Left renal pelvis (tissue), 4 donors: ENCODE measurements at regions not wholly inside any gene's neighbourhood (a gene's known extent, or its start where the extent isn't known, plus 50 kb on each side); places are given as distances from the start of the nearest gene placed in this dataset.
"Not testable (repeated sequence)": the region's sequence is repeated elsewhere in the genome, so short reads cannot be mapped to it uniquely, and the experiment has no call there.

Experiments
- DNase-seq, 4 donors: peaks; one replicate each; pipeline ENCODE4 v3.0.0-alpha.2; 2013; ENCODE audit warnings: low read depth in 4 of 4, low spot score in 3 of 4

DNA sequence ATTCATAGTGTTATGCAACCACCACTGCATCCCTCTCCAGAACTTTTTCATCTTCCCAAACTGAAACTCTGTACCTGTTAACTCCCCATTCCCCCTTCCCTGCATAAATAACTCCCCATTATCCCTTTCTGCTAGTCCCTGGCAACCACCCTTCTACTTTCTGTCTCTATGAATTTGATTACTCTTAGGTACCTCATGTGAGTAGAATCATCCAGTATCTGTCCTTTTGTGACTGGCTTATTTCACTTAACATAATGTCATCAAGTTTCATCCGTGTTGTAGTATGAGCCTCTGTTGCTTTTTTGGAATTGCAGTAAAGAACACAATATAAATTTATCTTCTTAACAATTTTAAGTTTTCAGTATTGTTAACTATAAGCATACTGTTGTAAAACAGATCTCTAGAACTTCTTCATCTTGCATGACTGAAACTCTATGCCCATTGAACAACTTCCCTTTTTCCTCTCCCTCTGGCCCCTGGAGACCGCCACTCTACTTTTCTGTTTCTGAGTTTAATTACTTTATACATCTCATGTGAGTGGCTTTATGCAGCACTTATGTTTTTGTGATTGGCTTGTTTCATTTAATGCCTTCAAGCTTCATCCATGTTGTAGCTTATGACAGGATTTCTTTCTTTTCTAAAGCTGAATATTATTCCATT lies 87.3 kb upstream of the ABCC4 start:
- no peak for DNase-seq

DNA sequence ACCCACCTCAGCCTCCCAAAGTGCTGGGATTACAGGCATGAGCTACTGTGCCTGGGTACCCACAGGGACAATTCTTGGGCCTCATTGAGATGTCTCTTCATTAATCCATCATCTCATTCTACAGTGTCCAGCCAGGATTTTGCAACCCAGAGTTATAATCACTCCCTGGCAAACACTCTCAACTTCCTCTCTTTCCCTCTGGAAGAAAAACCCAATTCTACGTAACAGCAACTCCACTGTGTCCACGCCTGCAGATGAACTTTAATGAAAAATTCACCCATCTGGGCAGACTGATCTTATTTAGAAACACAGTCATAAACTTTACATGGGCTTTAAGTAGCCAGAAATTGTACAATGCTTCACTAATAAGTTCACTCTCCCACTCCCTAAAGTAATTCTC lies 90.1 kb upstream of the ABCC4 start:
- no peak for DNase-seq

DNA sequence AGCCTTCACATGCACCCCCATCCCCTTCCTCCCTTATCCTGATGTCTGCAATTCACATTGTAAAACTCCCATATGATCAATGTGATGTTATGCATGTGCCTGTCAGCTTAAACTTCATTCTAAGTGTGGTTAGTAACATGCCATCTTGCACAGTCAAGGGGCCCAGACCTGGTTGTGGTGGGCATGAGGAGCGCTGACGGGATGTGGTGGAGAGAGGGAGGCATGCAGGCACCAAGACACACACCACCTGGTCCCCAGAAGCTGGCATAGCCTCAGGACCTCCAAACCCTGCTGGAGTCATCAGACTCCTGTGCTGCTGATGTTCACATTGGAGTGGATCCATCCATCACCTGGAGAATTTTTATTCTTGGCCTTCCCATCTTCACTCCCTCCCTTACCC lies 90.5 kb upstream of the ABCC4 start:
- no peak for DNase-seq

DNA sequence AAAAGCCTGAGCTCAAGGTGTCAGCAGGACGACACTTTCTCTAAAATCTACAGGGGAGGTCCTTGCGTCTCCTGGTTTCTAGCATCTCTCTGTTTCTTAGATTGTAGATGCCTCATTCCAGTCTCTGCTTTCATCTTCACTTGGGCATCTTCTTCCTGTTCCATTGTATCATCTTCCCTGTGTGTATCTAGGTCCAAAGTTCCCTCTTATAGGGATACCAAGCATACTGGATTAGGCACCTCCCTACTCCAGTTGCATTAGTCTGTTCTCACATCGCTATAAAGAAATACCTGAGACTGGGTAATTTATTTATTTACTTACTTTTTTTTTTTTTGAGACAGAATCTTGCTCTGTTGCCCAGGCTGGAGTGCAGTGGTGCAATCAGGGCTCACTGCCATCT lies 91.3 kb upstream of the ABCC4 start:
- no peak for DNase-seq

DNA sequence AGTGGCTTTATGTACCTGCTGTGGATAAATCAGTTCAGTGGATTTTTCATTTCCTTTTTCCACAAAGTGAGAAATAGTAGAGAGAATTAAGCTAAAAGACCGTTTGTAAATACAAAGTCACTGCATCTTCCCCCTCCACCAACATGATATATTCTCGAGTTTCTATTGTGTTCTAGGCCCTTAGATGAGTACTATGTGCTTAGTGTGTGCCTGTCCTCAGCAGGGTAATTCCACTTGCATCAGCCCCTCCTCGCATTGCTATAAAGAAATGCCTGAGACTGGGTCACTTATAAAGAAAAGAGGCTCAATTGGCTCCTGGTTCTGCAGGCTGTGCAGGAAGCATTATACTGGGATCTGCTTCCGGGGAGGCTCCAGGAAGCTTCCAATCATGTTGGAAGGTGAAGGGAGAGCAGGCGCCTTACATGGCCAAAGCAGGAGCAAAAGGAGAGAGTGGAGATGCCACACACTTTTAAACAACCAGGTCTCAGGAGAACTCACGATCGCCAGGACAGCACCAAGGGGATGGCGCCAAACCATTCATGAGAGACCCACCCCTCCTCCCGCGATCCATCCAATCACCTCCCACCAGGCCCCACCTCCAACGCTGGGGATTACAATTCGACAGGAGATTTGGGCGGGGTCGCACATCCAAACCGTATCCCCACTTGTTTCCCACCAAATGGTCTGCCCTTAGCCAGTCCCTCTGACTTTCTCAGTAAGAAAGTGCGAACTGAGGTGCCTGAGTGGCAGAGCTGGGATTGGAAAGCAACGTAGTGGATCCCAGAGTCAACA lies 102.3 kb upstream of the ABCC4 start:
- DNase-seq, result no peak

DNA sequence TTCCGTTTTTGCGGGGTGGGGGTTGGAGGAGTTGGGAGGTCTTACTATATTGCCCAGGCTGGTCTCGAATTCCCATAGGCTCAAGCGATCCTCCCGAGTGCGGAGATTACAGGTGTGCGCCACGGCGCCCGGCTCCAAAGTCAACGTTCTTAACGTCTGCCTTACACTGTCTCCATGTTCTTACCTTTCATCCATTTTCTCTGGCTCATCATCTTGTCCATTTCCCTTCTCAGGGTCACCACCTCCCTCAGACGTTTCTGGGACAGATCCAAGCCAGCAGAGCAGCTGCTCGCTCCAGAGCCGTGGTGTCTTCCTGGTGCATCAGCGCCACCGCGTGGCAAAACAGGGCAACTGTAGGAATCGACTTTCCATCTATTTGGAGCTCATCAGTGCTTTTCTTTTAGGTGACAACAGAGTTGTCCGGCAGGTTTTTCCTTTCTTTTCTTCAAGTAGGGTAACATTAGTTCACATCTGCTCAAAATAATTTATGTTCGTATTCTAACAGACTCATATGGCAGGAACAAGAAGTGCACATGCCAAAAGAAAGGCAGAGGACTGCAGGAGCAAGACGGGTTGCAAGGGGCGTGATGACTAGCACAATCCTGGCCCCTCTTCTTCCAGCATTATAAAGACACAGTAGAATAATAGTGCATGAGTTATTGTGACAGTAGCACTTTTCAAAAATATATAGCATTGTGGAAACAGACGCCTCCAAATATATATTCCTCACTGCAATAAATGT lies 103.1 kb upstream of the ABCC4 start:
- peak; percentile 60 to 68 (median 65) for DNase-seq

DNA sequence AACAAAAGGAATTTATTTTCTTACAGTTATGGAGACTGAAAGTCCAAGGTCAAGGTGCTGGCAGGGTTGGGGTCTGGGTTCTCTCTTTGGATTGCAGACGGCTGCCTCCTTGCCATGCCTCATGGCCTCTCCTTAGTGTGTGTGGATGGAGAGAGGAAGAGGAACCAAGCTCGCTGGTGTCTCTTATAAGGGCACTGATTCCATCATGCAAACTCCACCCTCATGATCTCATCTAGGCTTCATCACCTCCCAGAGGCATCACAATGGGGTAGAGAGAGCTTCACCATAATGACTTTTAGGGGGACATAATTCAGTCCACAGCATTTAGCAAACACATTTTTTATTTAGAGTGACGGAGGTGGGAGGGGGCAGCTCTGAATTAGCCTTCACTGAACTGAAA lies 104.9 kb upstream of the ABCC4 start:
- DNase-seq, result no peak

DNA sequence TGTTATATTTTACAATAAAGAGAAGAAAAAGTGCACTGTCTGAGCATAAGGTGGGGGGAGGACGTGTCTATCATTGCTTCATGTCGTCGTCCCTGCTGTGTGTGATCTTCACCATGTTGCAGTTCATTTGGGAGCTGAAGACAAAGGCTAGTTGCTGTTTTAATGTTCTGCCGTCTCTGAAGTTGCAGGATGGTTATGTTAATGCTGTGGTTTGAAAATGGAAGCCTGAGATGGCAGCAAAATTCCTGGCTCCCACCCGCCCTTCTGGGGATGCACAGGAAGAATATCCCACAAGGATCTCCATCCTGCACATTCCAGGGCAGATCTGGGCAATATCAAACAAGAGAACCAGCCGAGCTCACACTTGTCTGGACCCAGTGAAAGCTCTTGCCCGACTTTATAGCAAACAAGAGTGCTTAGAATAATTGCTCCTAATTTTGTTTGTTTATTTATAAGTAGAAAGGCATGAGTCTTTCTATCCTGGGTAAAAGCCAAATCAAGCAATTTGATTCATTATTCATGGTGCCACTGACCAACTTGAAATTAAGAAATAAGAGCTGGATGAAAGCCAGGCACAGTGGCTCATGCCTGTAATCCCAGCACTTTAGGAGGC lies 110.3 kb upstream of the ABCC4 start:
- no peak for DNase-seq

DNA sequence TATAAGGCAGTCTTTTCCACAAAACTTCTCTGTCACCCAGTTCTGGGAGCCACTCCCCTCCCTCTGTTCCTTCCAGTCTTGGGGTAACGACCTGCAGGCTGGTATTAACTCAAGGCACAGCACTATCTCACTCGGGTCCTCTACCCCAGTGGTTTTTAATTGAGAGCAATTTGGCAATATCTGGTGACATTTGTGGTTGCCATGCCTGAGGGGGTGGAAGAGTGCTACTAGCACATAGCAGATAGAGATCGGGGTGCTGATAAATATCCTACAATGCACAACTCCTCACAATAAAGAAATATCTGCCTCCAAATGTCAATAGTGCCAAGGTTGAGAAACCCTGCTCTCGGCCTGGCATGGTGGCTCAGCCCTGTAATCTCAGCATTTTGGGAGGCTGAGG lies 117.7 kb upstream of the ABCC4 start:
- DNase-seq, result no peak

DNA sequence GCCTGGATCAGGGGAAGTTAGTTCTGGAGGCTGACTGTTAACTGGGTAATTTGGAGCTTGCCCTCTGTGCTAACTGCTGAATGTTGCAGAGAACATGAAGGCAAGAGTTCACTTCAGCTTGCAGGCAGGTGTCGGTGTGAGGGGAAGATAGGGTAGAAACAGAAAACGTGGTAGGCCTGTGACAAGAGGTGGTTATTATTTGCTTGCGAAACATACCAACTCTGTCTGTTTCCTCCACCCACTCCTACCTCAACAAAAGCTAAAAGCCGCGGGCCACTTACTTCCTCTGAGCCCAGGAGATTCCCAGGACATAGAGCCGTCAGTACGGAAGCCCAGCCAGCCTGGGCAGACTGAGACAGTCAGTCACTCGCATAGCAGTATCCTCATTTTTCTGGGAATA lies 119.2 kb upstream of the ABCC4 start:
- DNase-seq, result no peak

DNA sequence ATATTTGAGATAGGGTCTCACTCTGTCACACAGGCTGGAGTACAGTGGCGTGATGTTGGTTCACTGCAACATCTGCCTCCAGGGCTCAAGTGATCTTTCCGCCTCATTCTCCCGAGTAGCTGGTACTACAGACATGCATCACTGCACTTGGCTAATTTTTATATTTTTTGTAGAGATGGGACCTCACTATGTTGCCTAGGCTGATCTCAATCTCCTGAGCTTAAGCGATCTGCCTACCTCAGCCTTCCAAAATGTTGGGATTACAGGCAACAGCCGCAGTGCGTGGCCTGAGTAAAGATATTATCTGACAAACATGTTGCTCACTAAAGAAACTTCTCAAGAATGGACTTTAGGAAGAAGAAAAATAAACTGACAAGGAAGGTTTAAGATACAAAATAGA lies 125.4 kb upstream of the ABCC4 start:
- no peak for DNase-seq

DNA sequence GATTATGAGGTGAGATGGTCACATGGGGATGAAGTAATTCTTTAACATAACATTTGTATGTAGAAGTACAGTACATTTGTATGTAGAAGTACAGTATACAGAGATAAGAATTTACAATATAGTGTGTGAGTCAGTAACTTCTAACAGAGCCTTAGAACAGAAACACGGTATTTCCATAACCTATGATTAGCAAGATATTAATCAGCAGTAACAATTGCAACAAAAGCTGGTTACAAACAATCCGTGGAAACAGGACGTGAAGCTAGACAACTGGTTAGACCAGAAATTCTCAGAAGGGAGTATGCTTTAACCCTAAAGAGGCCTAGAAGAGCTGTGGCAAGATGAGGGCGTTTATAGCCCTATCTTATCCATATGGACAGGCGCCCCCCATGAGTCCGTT lies 122.0 kb upstream of the CLDN10 start:
- DNase-seq, result not testable (repeated sequence)

DNA sequence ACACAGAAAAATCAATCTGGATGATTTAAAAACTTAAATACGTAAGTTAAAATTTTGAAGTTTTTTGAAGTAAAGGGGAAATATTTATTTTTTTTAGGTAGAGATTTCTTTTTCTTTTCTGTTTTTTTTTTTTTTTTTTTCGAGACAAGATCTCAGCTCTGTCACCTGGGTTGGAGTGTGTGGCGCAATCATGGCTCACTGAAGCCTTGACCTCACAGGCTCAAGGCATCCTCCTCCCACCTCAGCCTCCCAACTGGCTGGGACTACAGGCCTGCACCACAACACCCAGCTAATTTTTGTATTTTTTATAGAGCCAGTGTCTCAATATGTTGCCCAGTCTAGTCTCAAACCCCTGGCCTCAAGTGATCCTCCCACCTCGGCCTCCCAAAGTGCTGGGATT lies 120.4 kb upstream of the CLDN10 start:
- no peak for DNase-seq

DNA sequence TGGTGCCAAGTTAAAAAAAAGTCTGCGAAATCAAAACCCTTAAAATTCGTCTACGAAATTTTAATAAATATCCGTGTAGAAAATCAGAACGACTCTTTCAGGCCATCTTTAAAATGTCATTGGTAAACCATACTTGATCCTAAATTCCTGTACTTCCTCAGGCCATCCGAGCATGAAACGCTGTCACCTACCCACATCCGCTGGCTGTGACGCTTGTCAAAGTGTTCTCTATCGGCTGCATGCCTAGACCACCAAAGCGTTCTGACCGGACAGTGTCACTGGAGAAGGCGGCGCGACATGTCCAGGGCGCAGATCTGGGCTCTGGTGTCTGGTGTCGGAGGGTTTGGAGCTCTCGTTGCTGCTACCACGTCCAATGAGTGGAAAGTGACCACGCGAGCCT lies 119.0 kb upstream of the CLDN10 start:
- no peak for DNase-seq

DNA sequence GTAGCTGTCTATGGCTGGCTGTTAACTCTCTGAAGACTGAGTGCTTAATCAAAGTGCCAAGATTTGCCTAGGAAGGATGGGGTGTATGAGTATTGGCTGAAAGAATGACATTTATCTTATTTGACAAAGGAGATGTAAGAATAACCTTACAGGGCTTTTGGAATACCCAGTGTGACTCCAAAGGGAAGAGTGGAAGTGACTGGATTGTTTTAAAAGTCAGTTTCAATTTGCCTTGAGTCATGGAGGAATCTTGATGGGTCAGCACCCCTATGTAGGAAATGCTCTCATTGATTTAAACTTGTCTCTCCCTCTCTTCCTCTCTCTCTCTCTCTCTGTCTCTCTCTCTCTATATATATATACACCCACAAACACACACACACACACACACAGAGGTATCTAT lies 118.4 kb upstream of the CLDN10 start:
- no peak for DNase-seq

DNA sequence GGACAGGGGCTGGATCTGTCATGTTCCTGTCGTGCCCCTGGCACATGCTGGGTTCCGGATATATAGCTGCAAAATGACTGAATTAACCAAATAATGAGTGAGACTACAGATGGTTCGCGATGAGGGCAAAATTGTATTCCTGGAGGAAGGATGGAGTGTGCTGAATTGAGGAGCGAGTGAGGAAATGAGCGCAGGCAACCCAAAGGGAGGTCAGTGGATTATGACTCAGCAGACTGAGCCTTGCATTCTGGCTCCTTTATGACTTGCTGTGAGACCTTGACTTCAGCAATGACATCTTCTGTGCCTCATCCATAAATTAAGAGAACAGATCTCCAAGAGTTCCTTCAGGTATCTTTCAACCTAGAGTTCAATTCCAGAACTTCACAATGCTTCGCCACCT lies 115.0 kb upstream of the CLDN10 start:
- no peak for DNase-seq

DNA sequence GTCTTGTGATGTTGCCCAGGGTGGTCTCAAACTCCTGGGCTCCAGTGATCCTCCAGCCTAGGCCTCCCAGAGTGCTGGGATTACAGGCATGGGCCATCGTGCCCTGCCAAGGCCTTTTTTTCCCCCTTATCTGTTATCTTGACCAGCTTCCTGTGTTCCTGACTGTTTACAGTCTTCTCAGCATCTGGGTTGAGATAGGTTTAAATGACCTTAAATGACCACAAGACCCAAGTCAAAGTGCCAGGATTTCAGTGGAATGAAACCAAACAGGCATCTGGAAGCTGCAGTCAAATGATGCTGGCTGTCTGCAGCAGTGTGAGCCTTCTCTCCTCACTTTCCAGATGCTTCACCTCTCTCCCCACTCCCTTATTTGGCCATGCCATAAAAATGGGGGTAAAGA lies 114.2 kb upstream of the CLDN10 start:
- DNase-seq, result no peak

DNA sequence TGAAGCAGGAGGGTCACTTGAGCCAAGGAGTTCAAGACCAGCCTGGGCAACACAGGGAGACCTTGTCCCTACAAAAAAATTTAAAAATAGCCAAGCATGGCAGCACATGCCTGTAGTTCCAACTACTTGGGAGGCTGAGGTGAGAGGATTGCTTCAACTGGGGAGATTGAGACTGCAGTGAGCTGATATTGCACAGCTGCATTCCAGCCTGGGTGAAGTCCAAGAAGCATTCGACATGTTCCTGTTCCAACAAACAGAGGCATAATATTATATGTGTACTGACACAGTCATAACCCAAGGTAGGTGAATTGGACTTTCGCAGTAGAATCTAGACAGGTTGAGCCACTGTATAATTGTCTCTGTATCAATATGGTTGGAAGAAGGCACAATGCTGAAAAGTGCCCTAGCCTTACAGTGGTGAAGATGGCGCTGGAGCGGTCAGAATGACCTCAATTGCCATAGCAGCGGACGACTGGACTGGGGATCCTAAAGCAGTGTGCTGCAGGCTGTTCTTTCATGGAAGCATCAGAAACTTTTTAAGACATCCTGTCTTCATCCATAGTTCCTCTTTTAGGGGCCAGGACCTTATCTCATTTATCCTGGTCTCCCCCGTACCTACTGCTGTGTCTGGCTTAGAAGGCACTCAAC lies 112.0 kb upstream of the CLDN10 start:
- DNase-seq, result no peak

DNA sequence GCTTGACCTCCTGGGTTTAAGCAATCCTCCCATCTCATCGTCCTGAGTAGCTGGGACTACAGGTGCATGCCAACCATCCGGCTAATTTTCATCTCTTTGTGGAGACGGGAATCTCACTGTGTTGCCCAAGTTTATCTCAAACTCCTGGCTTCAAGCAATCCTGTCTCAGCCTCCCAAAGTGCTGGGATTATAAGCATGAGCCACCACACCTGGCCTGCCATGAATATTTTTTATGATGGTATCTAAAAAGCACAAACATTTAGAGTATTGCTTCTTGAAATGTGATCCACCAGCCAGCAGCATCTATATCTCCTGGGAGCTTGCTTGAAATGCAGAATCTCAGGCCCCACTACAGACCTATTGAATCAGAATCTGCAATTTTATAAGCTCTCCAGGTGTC lies 111.2 kb upstream of the CLDN10 start:
- no peak for DNase-seq

DNA sequence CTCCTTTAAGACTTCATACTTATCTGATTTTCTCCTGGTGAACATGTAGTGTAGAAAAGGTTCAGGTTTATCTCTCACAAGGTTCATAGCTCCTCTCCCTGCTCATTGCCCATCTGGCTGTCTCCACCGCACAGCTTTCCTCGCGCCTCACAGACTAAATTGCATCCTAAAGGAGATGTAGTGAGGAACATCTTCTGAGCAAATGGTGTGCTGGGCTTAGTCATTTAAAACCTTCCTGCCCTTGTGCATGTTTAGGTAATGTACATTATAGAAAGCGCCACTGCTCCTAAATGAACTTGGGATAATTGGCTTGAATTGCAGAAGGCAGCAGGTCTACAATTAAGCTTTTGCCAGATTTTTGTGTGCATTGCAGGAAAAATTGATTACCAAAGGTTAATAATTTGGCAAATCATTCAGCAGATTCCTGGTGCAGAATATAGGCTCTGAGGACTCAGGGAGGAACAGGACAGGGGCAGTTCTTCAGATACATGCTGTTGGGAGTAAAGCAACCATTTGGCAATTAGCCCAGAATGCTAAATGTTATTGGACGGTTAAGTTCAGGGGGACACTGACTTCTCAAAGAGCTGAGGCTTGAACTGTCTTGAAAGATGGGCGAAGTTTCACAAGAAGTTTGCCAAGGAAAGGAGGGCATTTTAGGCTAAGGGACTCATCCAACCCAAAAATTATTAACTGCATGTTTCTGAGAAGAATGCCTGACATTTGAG lies 108.4 kb upstream of the CLDN10 start:
- no peak for DNase-seq
